ENCODE measurements at regions not wholly inside any gene's neighbourhood (a gene's known extent, or its start where the extent isn't known, plus 50 kb on each side); places are given as distances from the start of the nearest gene placed in this dataset.
"Not testable (repeated sequence)": the region's sequence is repeated elsewhere in the genome, so short reads cannot be mapped to it uniquely, and the experiment has no call there.

DNA sequence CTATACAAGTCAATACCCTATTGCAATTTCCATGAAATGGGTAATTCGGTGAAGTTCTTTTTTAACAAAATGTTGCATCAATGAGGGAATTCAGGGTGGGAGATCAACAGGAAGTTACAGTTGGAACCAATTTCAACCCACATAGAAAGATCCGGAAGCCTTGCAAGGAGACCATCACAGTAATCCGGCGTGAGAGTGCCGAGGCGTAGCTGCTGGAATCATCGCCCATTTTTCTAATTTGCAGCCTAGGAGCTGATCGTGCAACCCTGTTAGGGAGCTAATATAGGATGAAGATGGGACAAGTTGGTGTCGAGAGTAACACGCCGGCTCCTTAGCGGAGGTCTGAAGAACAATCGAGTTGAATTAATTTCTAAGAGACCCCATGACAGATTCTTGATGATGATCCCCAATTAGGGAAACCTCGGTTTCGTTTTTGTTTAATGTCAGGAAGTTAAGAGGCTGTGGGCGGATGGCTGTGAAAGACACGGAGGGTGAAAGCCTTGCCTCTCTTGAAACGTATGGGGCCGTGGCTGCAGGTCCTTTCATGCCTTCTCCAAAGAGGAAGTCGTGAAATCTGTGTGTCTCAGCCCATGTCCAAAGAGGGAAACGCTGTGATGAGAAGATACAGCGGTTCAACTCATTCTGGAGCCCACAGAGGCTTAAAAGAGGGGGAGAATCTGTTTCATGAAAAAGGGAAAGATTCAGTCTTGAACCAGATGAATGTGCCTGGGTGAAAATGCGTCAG, 51.2 kb upstream of the CARD11 start:
- no peak for DNase-seq

DNA sequence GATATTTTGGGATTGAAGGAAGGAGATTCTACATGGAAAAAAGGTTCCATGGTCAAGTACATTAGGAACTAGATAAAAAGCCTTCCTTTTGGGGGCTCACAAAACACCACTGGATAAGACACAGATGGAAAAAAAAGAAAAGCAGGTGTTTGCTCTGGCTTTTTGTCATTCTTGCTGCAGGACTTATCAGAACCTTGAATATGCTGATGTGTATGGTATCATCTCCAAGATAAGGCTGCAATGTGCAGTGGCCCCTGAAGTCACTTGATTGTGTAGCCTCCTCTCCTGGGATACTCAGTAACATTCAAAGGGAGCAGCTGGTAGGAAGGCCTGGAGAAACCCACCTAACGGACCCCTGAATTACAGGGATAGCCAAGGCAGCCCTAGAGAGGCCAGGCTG, 54.1 kb upstream of the CARD11 start:
- no peak for DNase-seq

DNA sequence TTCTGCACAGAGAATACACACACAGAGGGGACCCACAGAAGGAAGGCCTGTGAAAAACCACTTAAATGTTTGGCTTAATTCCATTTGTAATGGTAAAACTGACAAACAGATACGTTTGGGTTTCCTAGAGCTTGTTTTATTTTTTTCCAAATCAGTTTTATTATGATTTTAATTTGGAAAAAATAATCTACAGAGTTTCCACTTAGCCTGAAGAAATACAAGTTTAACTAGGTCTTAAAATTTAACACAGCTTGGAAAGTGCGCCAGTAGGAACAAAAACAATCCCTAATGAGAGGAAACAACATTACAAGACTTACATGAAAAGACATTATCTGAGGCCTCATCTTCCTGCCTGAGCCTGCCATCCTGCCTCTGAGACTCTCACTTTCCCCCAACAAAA, 58.5 kb upstream of the CARD11 start:
- no peak for DNase-seq

DNA sequence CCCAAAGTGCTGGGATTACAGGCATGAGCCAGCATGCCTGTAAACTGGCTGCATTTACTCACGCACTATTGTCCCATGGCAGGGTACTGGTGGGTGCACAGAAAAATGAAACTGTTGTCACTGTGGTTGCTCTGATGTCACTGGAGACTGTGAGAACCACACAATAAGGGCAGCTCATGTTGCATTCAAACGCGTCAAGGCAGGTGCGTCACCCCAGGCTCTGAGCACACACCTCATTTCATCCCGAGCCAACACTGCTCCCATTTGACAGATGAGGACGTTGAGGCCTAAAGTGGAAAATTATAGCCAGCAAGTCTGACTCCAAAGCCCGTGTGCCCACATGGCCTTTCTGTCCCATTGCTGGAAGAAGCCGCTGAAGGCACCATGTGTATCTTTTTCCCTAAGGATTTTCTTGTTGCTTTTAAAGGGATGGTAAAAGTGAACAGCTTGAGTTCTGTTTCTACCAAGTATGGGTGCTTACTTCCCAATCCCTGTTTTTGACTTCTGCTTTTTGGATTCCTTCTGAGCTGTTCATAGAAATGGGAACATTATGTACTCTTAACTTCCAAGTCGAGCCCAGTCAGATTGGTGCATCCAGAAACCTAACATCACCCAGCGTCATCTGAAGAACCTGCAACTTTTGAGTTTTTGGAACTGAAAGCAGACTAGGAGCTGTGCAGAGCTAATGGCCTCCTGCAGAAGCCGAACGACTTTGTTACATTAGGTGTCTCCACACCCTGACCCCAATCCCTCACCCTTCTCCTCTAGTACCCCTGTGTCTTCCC, 60.1 kb upstream of the CARD11 start:
- no peak for DNase-seq

DNA sequence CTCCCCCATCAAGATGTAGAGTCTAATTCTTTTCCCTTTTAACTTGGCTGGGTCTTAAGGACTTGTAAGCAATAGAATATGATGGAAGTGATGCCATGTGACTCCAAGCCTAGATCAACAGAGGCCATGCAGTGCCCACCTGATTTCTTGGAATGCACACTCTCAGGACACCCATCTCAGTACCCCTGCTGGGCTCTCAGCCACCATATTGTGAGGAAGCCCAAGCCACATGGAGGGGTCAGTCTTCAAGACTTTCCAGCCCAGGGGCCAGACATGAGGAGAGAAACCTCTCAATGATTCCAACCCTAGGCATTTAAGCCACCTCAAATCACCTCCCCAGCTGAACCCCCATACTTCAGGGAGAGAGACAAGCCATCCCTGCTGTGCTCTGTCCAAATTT, 62.2 kb upstream of the CARD11 start:
- no peak for DNase-seq

DNA sequence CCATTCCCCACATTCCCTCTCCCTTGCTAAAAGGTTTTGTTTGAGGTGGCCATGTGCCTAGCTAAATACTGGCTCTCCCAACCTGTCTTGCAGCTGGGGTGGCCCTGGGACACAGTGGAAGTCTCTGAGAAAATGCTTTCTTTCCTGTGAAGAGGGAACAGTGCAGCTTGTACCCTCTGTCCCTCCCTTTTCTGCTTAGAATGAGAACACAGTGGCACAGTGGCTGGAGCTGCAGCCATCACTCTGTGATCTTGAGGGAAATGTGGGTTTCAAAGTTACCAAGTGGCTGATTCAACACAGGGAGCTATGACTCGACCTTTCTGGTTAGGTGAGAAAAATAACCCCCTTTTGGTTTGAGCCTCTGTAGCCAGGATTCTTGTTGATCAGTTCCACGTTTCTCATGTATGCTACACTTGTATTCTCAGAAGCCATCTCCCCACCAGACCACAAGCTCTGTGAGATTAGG, 62.7 kb upstream of the CARD11 start:
- DNase-seq: no peak

DNA sequence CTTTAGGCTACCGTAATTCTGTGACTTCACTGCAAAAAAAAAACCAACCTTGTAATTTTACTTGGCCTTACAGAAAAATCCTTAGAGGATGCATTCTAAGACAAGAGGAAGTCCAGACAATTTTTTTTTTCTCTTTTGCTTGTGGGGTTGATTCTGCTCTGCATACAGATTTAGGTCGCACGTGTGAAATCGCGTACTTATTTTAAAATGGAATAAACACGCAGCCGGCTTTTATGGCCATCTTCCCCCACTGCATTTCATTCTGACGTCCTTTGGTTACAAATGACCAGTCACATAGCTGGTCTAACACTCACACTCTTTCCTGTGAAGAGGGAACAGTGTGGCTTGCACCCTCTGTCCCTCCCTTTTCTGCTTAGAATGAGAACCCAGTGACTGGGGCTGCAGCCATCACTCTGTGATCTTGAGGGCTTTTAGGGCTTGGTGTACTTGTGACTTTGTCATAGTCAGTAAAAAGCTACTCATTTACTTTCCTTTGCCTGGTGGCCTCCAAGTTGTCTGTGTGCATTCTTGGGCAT, 63.6 kb upstream of the CARD11 start:
- no peak for DNase-seq

DNA sequence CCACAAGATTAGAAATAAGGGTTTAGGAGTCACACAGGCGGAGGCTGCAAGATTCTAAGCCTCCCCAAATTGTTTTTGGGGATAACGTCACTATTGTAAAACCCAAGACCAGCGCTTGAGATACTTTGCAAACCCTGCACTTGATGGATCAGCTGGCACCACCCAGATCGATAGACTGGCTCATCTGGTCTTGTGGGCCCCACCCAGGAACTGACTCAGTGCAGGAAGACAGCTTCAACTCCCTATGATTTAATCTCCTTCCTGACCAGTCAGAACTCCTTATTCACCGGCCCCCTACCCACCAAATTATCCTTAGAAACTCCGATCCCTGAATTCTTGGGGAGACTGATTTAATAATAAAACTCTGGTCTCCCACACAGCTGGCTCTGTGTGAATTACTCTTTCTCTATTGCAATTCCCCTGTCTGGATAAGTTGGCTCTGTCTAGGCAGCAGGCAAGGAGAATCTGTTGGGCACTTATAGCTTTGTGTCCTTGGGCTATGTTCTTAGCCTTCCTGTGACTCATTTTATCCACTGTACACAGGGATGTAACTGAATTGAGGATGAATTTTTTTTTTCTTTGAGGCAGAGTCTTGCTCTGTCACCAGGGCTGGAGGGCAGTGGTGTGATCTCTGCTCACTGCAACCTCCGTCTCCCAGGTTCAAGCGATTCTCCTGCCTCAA, 64.4 kb upstream of the CARD11 start:
- DNase-seq: no peak

DNA sequence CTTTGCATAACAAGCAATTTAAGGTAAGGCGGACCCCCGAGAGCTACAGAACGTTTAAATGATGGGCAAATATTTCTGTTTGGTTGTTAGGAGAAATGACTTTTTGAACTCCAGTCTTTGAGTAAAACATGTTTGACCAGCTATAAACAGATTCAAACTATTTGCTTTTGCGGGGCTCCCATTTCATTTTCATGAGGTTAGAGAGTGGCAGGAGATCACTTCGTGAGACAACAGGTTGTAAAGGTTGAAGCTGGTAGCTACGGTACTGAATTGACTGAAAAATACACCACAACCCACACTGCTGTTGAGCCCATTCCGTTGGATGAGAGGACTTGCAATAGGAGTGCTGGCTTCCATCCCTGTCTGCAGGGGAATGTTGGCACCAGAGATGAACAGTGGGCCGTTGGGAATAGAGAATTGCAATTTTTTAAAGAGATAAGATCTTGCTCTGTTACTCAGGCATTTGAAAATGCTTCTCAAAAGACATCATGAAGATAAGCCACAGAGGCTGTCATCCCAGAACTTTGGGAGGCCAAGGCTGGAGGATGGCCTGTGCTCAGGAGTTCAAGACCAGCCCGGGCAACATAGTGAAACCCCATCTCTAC, 65.7 kb upstream of the CARD11 start:
- DNase-seq: no peak

DNA sequence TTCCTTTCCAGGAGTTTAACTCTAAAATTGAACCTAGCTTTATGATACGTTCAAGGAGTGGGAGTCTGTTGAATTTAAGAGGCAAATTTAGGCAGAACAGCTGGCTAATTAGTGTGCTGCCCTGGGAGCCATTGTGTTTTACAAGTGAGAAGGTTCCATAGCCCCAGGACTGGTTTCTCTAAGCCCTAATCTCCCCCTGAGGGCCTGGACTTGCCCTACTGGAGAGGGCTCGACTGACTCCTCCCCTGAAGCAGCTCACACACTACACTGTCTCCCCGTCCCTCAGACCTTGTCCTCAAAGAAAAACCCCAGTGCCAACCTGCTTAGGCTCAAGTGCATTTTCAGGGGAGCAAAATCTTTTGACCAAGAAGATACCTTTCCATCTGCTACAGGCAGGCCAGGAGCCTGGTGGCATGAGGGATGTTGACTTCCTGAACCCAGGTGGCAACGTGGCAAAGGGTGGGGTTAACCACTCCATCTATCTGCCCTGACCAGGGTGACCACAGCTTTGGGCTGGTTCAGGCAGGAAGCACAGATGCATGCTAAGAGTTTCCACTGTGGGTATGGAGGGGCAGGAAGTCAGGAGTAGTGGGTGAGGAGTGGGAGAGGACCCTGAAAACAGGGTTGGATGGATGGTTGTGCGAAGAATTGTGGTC, 68.9 kb upstream of the CARD11 start:
- DNase-seq: no peak

DNA sequence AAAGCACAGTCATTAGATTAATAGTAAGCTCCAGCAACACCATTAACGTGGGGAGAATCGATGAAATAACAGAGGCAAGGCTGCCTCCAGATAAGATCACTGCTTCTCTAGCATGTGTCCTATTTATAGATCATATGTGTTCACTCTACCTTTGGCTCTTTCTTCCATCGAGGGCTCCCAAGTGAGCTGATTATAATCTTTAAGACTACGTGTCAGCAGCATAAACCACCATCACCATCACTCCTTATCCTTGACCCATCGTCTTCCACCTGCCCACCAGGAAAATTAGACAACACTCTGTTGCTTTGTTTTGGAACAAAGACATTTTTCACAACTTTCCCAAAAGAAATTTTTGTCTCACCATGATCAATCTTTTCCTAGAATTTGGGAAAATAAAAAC, 71.2 kb upstream of the CARD11 start:
- no peak for DNase-seq

DNA sequence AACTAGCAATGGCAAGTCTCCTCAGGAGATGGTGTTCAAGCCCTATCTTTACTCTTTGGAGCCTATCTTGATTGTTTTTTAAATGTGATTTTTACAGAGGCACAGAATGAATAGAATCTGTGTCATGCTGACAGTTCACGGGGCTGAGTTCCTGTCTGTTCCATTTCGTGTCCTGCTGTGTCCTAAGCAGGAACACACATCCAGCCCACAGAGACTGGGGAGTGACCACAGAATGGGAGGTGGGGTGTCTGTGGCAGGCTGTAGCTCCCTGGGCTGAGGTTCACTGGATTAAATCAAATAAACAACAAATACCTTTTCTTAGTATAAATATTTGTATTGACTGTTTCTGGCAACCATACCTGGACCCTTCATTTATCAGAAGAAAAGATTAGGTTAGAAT, 73.4 kb upstream of the CARD11 start:
- DNase-seq: no peak

DNA sequence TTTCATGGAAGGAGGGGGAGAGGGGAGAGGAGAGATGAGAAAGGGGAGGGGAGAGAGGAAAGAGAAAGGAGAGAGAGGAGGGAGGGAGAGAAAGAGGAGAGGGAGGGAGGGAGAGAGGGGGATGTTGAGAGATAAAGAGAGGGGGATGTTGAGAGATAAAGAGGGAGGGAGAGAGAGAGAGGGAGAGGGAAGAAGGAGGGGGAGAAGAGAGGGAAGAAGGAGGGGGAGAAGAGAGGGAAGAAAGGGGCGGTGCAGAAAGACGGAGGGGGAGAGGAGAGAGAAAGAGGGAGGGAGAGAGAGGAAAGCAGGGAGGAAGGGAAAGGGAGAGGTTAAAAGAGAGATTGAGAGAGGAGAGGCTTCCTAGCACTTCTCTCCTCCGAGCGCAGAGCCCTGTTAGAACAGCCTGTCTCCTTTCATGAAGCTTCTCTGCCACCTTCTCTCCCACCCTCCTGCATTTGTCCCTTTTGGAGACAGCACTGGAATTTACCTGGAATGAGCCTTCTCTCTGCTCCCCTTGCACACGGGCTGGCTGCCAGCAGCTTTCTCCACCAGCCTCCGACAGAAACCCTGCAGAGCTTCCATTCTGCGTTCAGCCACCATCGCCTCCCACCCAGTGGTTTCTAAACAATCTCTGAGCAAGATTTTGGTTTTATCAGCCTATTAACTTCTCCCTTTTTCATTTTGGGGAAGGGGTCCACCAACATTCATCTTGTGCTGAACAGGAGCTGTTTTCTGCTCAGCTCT, 74.0 kb upstream of the CARD11 start:
- DNase-seq: no peak

DNA sequence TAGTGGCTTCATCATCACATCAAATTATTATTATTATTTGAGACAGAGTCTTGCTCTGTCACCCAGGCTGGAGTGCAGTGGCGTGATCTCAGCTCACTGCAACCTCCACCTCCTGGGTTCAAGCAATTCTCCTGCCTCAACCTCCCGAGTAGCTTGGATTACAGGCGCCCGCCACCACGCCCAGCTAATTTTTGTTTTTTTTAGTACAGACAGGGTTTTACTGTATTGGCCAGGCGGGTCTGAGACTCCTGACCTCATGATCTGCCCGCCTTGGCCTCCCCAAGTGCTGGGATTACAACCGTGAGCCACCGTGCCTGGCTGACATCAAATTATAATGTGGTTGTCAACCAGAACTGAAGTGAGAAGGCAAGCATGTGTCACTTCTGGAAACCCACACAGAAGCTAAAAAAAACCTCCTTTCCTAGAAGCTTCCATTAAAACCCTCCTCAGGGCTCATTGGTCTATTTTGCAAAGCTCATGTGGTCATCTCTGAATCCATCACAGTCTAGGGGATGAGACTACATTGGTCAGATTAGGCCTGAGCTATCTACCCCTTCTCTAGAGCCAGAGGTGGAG, 75.8 kb upstream of the CARD11 start:
- not testable (repeated sequence) for DNase-seq

DNA sequence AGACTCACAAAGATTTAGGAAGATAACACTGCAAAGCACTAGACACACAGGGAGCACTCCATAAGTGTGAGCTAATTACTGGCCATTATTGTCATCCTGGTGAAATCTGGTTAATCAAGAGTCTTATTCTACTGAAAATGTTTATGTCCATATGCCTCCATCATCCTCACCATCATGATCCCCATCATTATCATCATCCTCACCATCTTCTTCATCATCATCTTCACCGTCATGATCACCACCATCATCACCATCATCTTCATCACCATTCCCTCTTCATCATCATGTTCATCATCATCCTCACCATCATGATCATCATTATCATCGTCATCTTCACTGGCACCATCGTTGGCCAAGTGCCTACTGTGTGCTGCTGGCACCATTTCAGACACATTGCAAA, 76.3 kb upstream of the CARD11 start:
- DNase-seq: no peak

DNA sequence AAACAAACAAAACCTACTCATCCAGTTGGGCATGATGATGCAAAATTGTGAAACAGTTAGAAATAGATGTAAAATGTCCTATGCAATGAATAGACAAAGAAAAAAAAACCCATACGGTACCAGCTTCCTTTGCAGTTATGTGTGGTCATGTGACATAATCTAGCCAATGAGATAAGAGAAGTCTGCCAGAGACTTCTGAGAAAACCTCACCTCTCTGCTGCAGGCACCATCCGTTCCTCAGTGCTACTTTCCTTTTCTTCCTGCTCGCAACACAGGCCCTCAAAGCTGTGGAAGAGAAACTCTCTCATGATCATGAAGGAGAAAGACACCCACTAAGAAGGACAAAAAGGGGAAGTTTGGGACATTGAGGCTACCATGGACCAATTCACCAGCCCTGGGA, 76.8 kb upstream of the CARD11 start:
- no peak for DNase-seq

DNA sequence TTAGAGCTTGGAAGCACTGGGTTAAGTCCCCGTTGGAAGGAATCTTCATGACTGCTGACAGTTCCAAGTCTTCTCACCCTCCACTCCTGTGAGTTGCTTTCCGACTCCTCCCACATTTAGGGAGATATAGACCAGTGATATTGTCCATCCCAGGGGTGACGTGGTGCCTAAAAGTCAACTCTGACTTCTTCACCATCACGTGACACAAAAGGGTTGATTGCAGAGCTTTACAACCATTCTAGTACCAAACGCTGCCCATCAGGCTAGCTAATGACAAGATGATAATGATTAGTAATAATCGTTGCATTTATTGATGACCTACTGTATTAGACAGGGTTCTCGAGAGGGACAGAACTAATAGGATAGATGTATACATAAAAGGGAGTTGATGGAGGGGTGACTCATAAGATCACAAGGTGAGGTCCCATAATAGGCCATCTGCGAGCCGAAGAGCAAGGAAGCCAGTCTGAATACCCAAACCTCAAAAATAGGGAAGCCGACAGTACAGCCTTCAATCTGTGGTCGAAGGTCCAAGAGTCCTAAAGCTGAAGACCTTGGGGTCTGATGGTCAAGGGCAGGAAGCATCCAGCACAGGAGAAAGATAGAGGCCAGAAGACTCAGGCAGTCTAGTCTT, 85.3 kb upstream of the CARD11 start:
- DNase-seq: no peak

DNA sequence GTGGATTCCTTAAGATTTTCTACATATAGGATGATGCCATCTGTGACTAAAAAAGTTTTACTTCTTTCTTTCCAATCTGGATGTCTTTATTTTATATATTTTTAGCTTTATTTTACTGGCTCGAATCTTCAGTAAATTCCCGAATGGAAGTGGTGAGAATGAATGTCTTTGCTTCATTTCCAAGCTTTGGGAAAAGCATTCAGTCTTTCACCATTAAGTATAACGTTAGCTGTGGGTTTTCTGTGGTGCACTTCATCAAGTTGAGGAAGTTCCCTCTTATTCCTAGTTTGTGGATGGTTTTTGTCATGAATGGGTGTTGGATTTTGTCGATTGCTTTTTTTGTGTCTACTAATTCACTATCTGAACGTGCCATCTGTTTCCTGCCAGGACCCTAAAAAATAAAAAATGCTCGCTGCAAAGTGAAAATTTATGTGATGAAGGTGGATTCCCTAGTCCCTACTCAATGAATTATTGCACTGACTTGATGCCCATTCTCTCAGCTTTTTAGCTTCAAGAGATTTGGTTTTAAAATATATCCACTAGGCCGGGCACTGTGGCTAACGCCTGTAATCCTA, 90.2 kb upstream of the CARD11 start:
- DNase-seq: no peak

DNA sequence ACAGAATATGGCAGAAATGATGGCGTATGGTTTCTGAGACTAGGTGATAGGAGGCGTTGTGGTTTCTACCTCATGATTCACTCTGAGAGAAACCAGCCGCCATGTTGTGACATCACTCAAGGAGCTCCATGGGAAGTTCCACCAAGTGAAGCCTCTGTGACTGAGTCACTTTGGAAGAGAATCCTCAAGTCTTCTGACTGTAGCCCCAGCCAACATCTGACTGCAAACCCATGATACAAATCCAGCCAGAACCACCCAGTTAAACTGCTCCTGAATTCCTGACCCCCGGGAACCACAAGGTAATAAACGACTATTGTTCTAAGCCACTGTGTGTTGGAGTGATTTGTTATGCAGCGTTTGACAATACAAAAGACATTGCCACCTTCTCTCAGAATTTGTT, 91.1 kb upstream of the CARD11 start:
- no peak for DNase-seq

DNA sequence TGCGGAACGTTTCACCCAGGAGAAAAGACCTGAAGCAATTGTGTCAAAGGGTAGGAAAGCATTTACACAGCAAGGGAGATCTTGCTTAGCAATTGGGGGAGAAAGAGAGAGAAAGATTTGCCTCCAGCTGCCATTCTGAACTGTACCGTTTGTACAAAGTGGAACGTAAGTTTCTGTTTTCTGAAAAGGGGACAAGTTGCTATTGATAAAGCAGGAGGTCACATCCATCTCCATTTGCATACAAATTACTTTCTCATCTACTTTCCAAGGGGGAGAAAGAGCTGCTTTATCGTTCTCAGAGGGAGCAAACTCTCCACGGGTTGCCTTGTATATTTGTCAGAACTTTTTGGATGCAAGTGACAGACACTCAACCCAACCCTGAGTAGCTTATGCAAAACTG, 92.0 kb upstream of the CARD11 start:
- no peak for DNase-seq

DNA sequence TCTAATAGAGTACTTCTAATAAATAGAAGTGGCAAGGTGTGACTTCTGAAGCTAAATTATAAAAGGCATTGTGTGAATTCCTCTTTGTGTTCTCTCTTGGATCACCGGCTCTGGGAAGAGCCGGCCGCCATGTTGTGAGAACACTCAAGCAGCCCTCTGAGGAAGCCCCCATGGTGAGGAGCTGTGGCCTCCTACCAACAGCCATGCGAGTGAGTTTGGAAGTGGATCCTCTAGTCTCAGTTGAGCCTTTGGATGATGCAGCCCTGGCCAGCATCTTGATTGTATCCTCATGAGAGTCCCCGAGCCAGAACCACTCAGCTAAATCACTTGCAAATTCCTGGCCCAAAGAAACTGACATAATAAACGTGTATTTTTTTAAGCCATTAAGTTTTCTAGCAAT, 94.5 kb upstream of the CARD11 start:
- DNase-seq: no peak

Data from NCI-H526 treated with DMSO at 0.1 percent for 48 hours (cell line).